Activated naive CD8-positive, alpha-beta T cell treated with anti-CD3 and anti-CD28 coated beads, Interleukin-2, amount 10 ng/mL, durations not matched to agents 7 days and 5 days (primary cell): ENCODE measurements at regions not wholly inside any gene's neighbourhood (a gene's known extent, or its start where the extent isn't known, plus 50 kb on each side); places are given as distances from the start of the nearest gene placed in this dataset.

Experiments
- ATAC-seq: fragments of 150-1000 bp; cut with Tn5 transposase; one replicate; pipeline ENCODE4 v1.10.0; 2021; ENCODE audit warnings: low read depth, moderate library complexity
- POLR2A ChIA-PET: fragments of 350-600 bp; sonication (Branson Sonifier 250); formaldehyde crosslinking; loops from one replicate; lab custom pipeline; 2021; ENCODE audit warnings: antibody characterized with exemption; lab: Charles Lee
- DNase-seq: peaks from one replicate; pipeline ENCODE4 v3.0.0; 2021
- H3K27ac Mint-ChIP-seq: one replicate; pipeline ENCODE4 v1.8.0; 2022; ENCODE audit warnings: mild to moderate bottlenecking, mixed read lengths
- H3K27me3 Mint-ChIP-seq: one replicate; pipeline ENCODE4 v1.8.0; 2022; ENCODE audit warnings: mild to moderate bottlenecking, moderate library complexity, mixed read lengths
- H3K36me3 Mint-ChIP-seq: one replicate; pipeline ENCODE4 v1.8.0; 2021; ENCODE audit warnings: mild to moderate bottlenecking, mixed read lengths
- H3K4me1 Mint-ChIP-seq: one replicate; pipeline ENCODE4 v1.8.0; 2021; ENCODE audit warnings: mixed read lengths
- H3K4me3 Mint-ChIP-seq: one replicate; pipeline ENCODE4 v1.8.0; 2022; ENCODE audit warnings: mild to moderate bottlenecking, moderate library complexity, mixed read lengths
- H3K9me3 Mint-ChIP-seq: one replicate; pipeline ENCODE4 v1.8.0; 2021; ENCODE audit warnings: mixed read lengths

GRCh38 chr19:28652765-28653164 is 560.2 kb downstream of the UQCRFS1 start:
- H3K4me1 Mint-ChIP-seq = no peaks in the 10 kb centered on the region
- POLR2A ChIA-PET = no interaction called here
- ATAC-seq = no peak

GRCh38 chr19:28646629-28647028 is 566.3 kb downstream of the UQCRFS1 start:
- Mint-ChIP-seq H3K4me1 (no peaks in the 10 kb centered on the region), H3K27ac (no peak overlapping the region), H3K27me3 (no peaks in the 10 kb centered on the region), H3K36me3 (no peaks in the 10 kb centered on the region), H3K9me3 (no peaks in the 10 kb centered on the region), H3K4me3 (no peak overlapping the region)
- POLR2A ChIA-PET = no interaction called here
- DNase-seq (no peak), ATAC-seq (no peak)

More at GRCh38 chr19:28652765-28653164, 560.2 kb downstream of the UQCRFS1 start:
- DNase-seq = no peak
- H3K27ac Mint-ChIP-seq = no peak overlapping the region
- no peaks in the 10 kb centered on the region for H3K27me3 Mint-ChIP-seq
- H3K4me3 Mint-ChIP-seq = no peak overlapping the region
- H3K36me3 Mint-ChIP-seq = no peaks in the 10 kb centered on the region
- H3K9me3 Mint-ChIP-seq = no peaks in the 10 kb centered on the region

GRCh38 chr19:28644169-28644775 is 568.7 kb downstream of the UQCRFS1 start:
- ATAC-seq (no peak), DNase-seq (no peak)
- H3K27ac Mint-ChIP-seq = no peak overlapping the region
- POLR2A ChIA-PET = no interaction called here
- no peaks in the 10 kb centered on the region for H3K27me3 Mint-ChIP-seq
- no peak overlapping the region for H3K4me3 Mint-ChIP-seq
- no peaks in the 10 kb centered on the region for H3K36me3 Mint-ChIP-seq
- no peaks in the 10 kb centered on the region for H3K4me1 Mint-ChIP-seq
- no peaks in the 10 kb centered on the region for H3K9me3 Mint-ChIP-seq

- H3K27ac Mint-ChIP-seq = no peak overlapping the region
- no peak for DNase-seq
- H3K9me3 Mint-ChIP-seq = no peaks in the 10 kb centered on the region
- no peak for ATAC-seq
- H3K27me3 Mint-ChIP-seq = no peaks in the 10 kb centered on the region
- H3K4me3 Mint-ChIP-seq = no peak overlapping the region
- no peaks in the 10 kb centered on the region for H3K4me1 Mint-ChIP-seq
- POLR2A ChIA-PET = no interaction called here
- H3K36me3 Mint-ChIP-seq = no peaks in the 10 kb centered on the region
Measured at GRCh38 chr19:28642787-28643683, 569.9 kb downstream of the UQCRFS1 start.

DNA sequence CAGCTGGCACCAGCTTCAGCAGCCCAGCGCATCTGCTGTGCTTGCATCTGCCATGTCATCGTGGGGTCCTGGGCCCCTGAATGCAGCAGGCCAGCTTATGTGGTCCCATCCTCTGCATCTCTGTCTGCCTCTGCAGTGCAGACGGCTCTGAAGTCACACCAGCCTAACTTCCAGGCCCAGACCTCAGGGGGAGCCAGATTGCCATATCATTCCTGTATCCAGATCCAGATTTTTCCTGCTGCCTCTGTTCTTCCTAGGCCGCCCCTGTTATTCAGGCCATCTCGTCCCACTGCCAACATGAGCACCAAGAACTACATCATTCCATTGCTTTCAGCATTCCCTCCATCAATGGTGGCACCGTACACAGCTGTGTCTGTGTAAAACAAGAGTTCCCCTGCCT is 571.6 kb downstream of the UQCRFS1 start:
- H3K36me3 Mint-ChIP-seq = no peaks in the 10 kb centered on the region

DNA sequence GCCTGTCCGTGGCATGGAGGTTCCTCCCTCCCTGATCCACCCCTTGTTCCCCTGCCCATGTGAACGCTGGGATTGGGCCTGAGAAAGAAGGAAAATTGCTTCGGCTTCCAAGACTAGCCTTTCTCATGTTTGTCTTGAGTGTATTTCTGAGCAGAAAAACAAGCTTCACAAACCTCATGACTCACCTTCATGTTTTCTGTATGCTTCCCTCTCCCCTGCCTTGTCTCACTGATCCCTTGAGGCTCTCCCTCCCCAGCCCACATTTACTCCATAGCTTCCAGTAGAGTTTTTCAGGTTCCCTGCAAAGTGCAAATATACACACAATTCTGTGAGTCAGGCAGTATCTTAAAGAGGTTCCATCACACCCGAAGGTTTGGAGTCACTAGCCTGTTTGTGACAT is 572.4 kb downstream of the UQCRFS1 start:
- no peaks in the 10 kb centered on the region for H3K9me3 Mint-ChIP-seq
- H3K4me3 Mint-ChIP-seq = no peak overlapping the region
- H3K4me1 Mint-ChIP-seq = no peaks in the 10 kb centered on the region
- no peaks in the 10 kb centered on the region for H3K36me3 Mint-ChIP-seq
- ATAC-seq (no peak), DNase-seq (no peak)
- no peaks in the 10 kb centered on the region for H3K27me3 Mint-ChIP-seq
- H3K27ac Mint-ChIP-seq = no peak overlapping the region
- POLR2A ChIA-PET = no interaction called here

More for the DNA sequence above, 571.6 kb downstream of the UQCRFS1 start:
- H3K27me3 Mint-ChIP-seq = no peaks in the 10 kb centered on the region
- ATAC-seq = no peak
- no peak for DNase-seq
- no peak overlapping the region for H3K27ac Mint-ChIP-seq
- H3K4me1 Mint-ChIP-seq = no peaks in the 10 kb centered on the region
- POLR2A ChIA-PET = no interaction called here
- no peak overlapping the region for H3K4me3 Mint-ChIP-seq
- H3K9me3 Mint-ChIP-seq = no peaks in the 10 kb centered on the region

DNA sequence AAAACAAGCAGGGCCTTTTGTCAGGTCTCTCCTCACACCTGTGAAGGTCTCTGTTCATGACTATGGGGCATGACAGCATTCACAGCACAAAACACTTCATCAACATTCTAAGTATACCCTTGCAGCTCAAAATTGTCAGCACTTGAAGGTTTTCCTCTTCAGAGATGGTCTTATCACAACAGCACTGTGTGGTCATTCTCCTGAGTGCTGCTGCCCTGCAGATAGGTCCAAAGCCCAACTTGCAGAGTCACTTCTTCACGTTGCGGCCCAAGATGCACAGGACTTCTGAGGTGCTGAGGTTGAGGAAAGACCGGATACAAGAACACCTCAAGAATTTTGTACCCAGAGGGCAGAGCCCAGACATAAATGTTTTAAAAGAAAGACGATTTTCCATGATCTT is 574.5 kb downstream of the UQCRFS1 start:
- Mint-ChIP-seq H3K4me1 (no peaks in the 10 kb centered on the region), H3K27me3 (no peaks in the 10 kb centered on the region), H3K27ac (no peak overlapping the region), H3K36me3 (no peaks in the 10 kb centered on the region), H3K4me3 (no peak overlapping the region), H3K9me3 (no peaks in the 10 kb centered on the region)
- DNase-seq (no peak), ATAC-seq (no peak)
- POLR2A ChIA-PET = no interaction called here

DNA sequence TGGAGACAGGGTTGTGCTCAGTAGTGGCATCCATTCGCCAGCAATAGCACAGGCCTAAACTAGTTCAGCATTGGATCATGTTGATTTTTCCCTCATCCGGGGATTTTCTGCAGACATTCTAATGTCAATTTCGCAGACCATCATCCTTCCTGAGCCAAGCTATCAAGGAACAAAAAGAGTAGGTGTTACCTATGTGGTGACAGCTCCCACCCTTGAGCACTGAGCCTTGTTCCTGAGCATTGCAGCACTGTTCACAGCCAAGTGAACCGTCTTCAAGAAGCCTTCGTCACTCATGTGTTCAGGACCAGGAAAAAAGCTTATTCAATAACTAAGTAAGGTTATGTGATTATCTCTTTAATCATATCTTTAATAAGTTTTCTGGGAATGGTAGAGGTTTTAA is 576.2 kb downstream of the UQCRFS1 start:
- no peaks in the 10 kb centered on the region for H3K4me1 Mint-ChIP-seq
- H3K9me3 Mint-ChIP-seq = no peaks in the 10 kb centered on the region
- H3K4me3 Mint-ChIP-seq = no peak overlapping the region
- POLR2A ChIA-PET = no interaction called here
- no peaks in the 10 kb centered on the region for H3K36me3 Mint-ChIP-seq
- no peaks in the 10 kb centered on the region for H3K27me3 Mint-ChIP-seq
- ATAC-seq (no peak), DNase-seq (no peak)
- H3K27ac Mint-ChIP-seq = no peak overlapping the region

DNA sequence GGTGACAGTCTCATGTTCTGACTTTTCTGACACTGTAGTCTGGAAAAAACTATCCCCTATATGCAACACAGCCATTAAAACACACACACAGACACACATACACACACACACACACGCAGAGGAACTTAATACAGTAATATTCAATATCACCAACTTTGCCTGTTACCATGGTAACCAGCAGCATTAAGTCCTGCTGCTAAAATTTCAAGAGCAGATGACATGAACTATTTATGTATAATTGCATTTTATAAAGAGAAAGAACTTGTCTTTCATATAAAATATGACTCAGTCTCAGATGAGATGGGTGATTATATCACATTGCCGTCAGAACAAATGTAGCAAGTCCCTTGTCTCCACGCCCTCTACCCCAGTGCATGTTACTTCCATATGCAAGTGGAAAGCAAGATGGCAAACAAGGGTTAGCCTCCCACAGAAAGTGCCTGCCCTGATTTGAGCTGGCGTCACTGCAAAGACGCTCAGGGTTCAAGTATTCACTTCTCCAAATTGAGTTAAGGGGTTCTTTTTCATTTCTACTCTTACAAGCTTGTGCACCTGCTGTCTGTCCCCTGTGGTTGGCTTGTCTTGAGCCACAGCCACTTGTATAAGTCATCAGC is 576.8 kb downstream of the UQCRFS1 start:
- H3K4me3 Mint-ChIP-seq = no peak overlapping the region
- no peak for ATAC-seq
- no peaks in the 10 kb centered on the region for H3K27me3 Mint-ChIP-seq
- DNase-seq = no peak
- POLR2A ChIA-PET = no interaction called here
- no peak overlapping the region for H3K27ac Mint-ChIP-seq
- H3K36me3 Mint-ChIP-seq = no peaks in the 10 kb centered on the region
- H3K4me1 Mint-ChIP-seq = no peaks in the 10 kb centered on the region
- H3K9me3 Mint-ChIP-seq = no peaks in the 10 kb centered on the region

DNA sequence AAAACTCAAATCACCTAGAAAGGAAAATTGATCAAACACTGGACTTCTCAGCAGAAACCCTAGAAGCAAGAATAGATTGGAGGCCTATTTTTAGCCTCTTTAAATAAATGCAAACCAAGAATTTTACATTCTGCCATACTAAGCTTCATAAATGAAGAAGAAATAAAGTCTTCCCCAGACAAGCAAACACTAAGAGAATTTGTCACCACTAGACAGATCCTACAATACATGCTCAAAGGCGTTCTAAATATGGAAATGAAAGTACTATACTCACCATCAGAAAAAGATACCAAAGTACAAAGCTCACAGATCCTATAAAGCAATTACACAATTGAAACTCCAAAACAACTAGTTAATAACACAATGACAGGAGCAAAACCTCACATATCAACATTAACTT is 578.1 kb downstream of the UQCRFS1 start:
- ATAC-seq (no peak), DNase-seq (no peak)
- POLR2A ChIA-PET = no interaction called here
- Mint-ChIP-seq H3K9me3 (no peaks in the 10 kb centered on the region), H3K36me3 (no peaks in the 10 kb centered on the region), H3K27ac (no peak overlapping the region), H3K4me3 (no peak overlapping the region), H3K4me1 (no peaks in the 10 kb centered on the region), H3K27me3 (no peaks in the 10 kb centered on the region)

DNA sequence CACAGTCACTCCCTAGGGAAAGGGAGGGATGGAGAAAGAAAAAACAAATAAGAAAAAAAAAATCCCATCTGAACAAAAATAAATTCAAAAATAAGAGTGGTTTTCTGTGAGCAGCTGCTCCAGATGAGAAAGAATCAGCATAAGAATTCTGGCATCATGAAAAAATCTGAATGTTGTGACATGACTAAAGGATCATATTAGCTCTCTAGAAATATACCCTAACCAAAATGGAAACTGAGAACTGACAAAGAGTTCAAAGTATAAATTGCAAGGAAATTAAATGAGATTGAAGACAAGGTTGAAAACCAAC is 579.0 kb downstream of the UQCRFS1 start:
- Mint-ChIP-seq H3K9me3 (no peaks in the 10 kb centered on the region), H3K36me3 (no peaks in the 10 kb centered on the region), H3K4me3 (no peak overlapping the region), H3K4me1 (no peaks in the 10 kb centered on the region), H3K27ac (no peak overlapping the region), H3K27me3 (no peaks in the 10 kb centered on the region)
- DNase-seq (no peak), ATAC-seq (no peak)
- POLR2A ChIA-PET = no interaction called here

DNA sequence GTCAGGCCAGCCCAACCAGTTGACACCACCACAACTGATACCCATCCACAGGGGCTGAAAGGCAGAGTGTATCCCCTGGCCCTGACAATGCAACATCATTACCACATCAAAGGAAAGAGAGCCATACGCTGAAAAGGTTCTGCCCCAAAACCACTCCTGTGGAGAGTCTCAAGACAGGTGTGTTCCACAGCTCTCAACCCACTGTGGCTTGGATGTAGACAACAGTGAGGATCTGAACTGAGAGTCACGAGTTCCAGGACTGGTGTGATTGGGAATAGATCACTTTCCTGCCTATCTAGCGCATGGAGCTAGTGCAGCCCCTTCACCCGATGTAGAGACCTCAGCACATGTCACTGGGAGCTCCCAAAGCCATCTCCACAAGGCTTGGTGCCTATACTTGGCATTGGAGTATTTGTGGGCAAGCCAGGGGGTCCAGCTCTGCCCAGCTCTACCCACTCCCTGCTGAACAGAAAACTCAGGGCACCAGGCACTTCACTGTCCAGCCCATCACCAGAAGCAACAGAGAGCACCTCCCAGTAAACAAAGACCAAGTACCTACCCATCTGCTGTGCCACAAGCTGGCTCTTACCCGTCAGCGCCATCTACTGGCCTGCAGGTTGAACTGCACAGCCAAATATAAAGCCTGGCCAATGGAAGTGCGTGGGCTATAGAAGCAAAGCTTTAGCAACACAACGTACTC is 579.5 kb downstream of the UQCRFS1 start:
- POLR2A ChIA-PET = no interaction called here
- H3K27ac Mint-ChIP-seq = no peak overlapping the region
- no peak overlapping the region for H3K4me3 Mint-ChIP-seq

DNA sequence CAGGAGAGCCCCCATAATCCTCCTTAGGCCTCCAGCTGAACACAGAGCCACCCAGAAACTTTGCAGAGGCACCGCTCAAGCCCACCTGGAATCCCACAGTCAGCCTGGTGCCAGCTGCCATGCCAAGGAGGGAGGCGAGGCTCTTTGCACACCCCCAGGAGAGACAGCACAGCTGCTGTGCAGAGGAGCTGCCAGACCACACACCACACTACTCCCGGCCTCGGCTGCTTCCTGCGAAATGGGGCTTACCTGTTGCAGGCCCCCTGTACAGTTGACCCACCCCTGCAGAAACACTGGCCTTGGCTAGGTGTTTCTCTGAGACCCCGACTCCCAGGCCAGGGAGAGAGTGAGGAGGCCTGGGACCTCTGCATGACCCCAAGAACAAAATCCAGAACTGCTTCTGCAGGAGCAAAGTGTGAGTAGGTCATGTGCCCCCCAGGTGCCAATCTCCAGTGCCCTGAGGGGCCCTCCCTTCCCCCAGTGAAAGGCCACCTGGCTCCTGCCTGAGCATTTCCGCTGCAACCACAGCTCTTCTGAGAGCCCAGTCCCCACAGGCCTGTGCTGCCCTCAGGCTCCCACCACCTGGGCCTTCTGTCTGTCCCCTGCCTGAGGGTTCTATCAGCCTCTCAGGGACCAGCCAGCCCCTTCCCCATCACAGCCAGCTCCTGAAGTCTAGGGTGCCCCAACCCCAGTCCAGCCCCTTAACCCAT is 580.4 kb downstream of the UQCRFS1 start:
- no peaks in the 10 kb centered on the region for H3K36me3 Mint-ChIP-seq
- H3K27ac Mint-ChIP-seq = no peak overlapping the region
- H3K27me3 Mint-ChIP-seq = no peaks in the 10 kb centered on the region
- no peaks in the 10 kb centered on the region for H3K4me1 Mint-ChIP-seq
- H3K4me3 Mint-ChIP-seq = no peak overlapping the region
- no peaks in the 10 kb centered on the region for H3K9me3 Mint-ChIP-seq
- POLR2A ChIA-PET = no interaction called here
- no peak for ATAC-seq
- no peak for DNase-seq

More for the DNA sequence above, 579.5 kb downstream of the UQCRFS1 start:
- ATAC-seq (no peak), DNase-seq (peak; percentile 60)
- Mint-ChIP-seq H3K27me3 (no peaks in the 10 kb centered on the region), H3K36me3 (no peaks in the 10 kb centered on the region), H3K4me1 (no peaks in the 10 kb centered on the region), H3K9me3 (no peaks in the 10 kb centered on the region)
